Endothelial cell of umbilical vein (primary cell): ENCODE measurements at regions not wholly inside any gene's neighbourhood (a gene's known extent, or its start where the extent isn't known, plus 50 kb on each side); places are given as distances from the start of the nearest gene placed in this dataset.

Source experiments
- EZH2 ChIP-seq: IDR thresholded peaks from 2 replicates; pipeline ENCODE4 v1.6.1; 2012; ENCODE audit warnings: borderline replicate concordance, low read depth, mild to moderate bottlenecking, moderate library complexity, low read length, inconsistent platforms; ENCODE audit not compliant: severe bottlenecking
- JUN ChIP-seq: IDR thresholded peaks from 2 replicates; pipeline ENCODE4 v1.6.1; 2011; ENCODE audit warnings: borderline replicate concordance, low read depth; ENCODE audit not compliant: insufficient read length, insufficient read depth
- POLR2A ChIP-seq: IDR thresholded peaks from 2 replicates; pipeline ENCODE4 v1.6.1; 2012; ENCODE audit warnings: low read depth, mild to moderate bottlenecking, control low read depth, low read length
- TF ChIP-seq, protein P1 (sequence below), 2 donors: IDR thresholded peaks; 1 replicate in 1 of 2; 2 replicates in 1 of 2; pipeline ENCODE4 v1.5.1; 2011; ENCODE audit warnings: low read length in 2 of 2, mild to moderate bottlenecking in 2 of 2, moderate library complexity in 2 of 2, control low read depth in 1 of 2, inconsistent platforms in 1 of 2, low read depth in 1 of 2; ENCODE audit not compliant: insufficient read depth in 1 of 2; ENCODE audit errors: extremely low read depth in 1 of 2

DNA sequence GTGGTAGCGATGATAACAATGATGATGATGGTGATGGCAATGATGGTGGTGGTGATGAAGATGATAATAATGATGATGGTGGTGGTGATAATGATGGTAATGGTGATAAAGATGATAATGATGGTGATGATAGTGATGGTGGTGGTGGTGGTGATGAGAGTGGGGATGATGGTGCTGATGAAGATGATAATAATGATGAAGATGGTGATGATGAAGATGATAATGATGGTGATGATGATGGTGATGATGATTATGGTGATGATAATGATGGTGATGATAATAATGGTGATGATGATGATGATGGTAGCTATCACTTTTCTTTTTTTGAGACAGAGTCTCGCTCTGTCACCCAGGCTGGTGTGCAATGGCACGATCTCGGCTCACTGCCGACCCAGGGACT lies 144.5 kb upstream of the PCBD1 start:
- TF ChIP-seq, protein P1, sequence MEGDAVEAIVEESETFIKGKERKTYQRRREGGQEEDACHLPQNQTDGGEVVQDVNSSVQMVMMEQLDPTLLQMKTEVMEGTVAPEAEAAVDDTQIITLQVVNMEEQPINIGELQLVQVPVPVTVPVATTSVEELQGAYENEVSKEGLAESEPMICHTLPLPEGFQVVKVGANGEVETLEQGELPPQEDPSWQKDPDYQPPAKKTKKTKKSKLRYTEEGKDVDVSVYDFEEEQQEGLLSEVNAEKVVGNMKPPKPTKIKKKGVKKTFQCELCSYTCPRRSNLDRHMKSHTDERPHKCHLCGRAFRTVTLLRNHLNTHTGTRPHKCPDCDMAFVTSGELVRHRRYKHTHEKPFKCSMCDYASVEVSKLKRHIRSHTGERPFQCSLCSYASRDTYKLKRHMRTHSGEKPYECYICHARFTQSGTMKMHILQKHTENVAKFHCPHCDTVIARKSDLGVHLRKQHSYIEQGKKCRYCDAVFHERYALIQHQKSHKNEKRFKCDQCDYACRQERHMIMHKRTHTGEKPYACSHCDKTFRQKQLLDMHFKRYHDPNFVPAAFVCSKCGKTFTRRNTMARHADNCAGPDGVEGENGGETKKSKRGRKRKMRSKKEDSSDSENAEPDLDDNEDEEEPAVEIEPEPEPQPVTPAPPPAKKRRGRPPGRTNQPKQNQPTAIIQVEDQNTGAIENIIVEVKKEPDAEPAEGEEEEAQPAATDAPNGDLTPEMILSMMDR (IDR thresholded peaks at IDR 0.05; ENCODE audit: extremely low read depth in 1 of 2, insufficient read depth in 1 of 2, low read depth in 1 of 2, low read length in 2 of 2), result no peak
- TF ChIP-seq POLR2A, result no peak
- TF ChIP-seq EZH2, result no peak
- TF ChIP-seq JUN, result no peak
